ENCODE measurements at regions not wholly inside any gene's neighbourhood (a gene's known extent, or its start where the extent isn't known, plus 50 kb on each side); places are given as distances from the start of the nearest gene placed in this dataset.

- TF ChIP-seq FOXJ3 (CRISPR knock-in tag; IDR thresholded peaks at IDR 0.05) (no peak), POLR2AphosphoS5 (IDR thresholded peaks at IDR 0.05; ENCODE audit: low read depth, low read length) (no peak), GABPA (IDR thresholded peaks at IDR 0.05; ENCODE audit: low read depth) (no peak), TCF12 (IDR thresholded peaks at IDR 0.05) (no peak)
Observed at GRCh38 chr14:101062601-101063000, 159.1 kb upstream of the RTL1 start (continued).

GRCh38 chr14:101063121-101063520 is 159.6 kb upstream of the RTL1 start:
- no peaks in the 10 kb centered on the region for H3K79me2 ChIP-seq (ENCODE audit: insufficient read depth)
- H3K9me2 ChIP-seq: no peaks in the 10 kb centered on the region
- H3K4me3 ChIP-seq (ENCODE audit: low read depth in 2 of 2, low read length in 1 of 2): no peak overlapping the region
- WGBS (ENCODE audit: low lambda C conversion rate): 72% methylated on average over 9 of the region's 11 CpGs
- H3K27ac ChIP-seq (ENCODE audit: low read depth in 2 of 2, low read length in 1 of 2): no peak overlapping the region
- H2AFZ ChIP-seq (ENCODE audit: low read depth): no peak overlapping the region
- H3K4me2 ChIP-seq: no peak overlapping the region
- TF ChIP-seq IRF3 (IDR thresholded peaks at IDR 0.05; ENCODE audit: low read depth, low read length) (no peak), ELF1 (IDR thresholded peaks at IDR 0.05) (no peak), USF1 (IDR thresholded peaks at IDR 0.05; ENCODE audit: borderline replicate concordance, low read depth) (no peak), TCF12 (IDR thresholded peaks at IDR 0.05) (no peak), NRF1 (IDR thresholded peaks at IDR 0.05; ENCODE audit: low read depth, low read length) (no peak), SIN3A (IDR thresholded peaks at IDR 0.05; ENCODE audit: borderline replicate concordance, low read depth, low read length) (no peak), USF2 (IDR thresholded peaks at IDR 0.05; ENCODE audit: borderline replicate concordance, low read depth, low read length) (no peak), CTCF (IDR thresholded peaks at IDR 0.05) (no peak)
- ChIA-PET POLR2A (no interaction called here), CTCF (no interaction called here)
- no peaks in the 10 kb centered on the region for H3K36me3 ChIP-seq (replicated peaks in 1 of 2; ENCODE audit: control insufficient read depth in 1 of 2, insufficient read depth in 2 of 2, low read length in 1 of 2)
- H3K9me3 ChIP-seq: no peaks in the 10 kb centered on the region
- H4K20me1 ChIP-seq (ENCODE audit: insufficient read depth): no peaks in the 10 kb centered on the region
- H3F3A ChIP-seq (replicated peaks; ENCODE audit: insufficient read depth): no peaks in the 10 kb centered on the region
- no peak overlapping the region for H3K9ac ChIP-seq
- H3K27me3 ChIP-seq (ENCODE audit: insufficient read depth): no peaks in the 10 kb centered on the region
- DNase-seq: no peak
- H3K4me1 ChIP-seq (ENCODE audit: control insufficient read depth in 1 of 2, insufficient read depth in 2 of 2, low read depth in 1 of 2, low read length in 1 of 2): no peaks in the 10 kb centered on the region

Data from SK-N-SH (cell line).